ENCODE measurements at regions not wholly inside any gene's neighbourhood (a gene's known extent, or its start where the extent isn't known, plus 50 kb on each side); places are given as distances from the start of the nearest gene placed in this dataset.

- no peak for TF ChIP-seq GATA2 (IDR thresholded peaks at IDR 0.05; ENCODE audit: low read depth, low read length)
- no peak for TF ChIP-seq GATA3 (IDR thresholded peaks at IDR 0.05; ENCODE audit: low read depth, low read length)
Observed at GRCh38 chr3:103470498-103470897, 1035.7 kb downstream of the ZPLD1 start.
